Activated naive CD8-positive, alpha-beta T cell treated with anti-CD3 and anti-CD28 coated beads, Interleukin-2, amount 50 U/mL, for 16 hours (primary cell): ENCODE measurements at regions not wholly inside any gene's neighbourhood (a gene's known extent, or its start where the extent isn't known, plus 50 kb on each side); places are given as distances from the start of the nearest gene placed in this dataset.

ENCODE experiments used
- DNase-seq: peaks from one replicate; pipeline ENCODE4 v3.0.0-alpha.2; 2020; ENCODE audit warnings: low read depth, low spot score

DNA sequence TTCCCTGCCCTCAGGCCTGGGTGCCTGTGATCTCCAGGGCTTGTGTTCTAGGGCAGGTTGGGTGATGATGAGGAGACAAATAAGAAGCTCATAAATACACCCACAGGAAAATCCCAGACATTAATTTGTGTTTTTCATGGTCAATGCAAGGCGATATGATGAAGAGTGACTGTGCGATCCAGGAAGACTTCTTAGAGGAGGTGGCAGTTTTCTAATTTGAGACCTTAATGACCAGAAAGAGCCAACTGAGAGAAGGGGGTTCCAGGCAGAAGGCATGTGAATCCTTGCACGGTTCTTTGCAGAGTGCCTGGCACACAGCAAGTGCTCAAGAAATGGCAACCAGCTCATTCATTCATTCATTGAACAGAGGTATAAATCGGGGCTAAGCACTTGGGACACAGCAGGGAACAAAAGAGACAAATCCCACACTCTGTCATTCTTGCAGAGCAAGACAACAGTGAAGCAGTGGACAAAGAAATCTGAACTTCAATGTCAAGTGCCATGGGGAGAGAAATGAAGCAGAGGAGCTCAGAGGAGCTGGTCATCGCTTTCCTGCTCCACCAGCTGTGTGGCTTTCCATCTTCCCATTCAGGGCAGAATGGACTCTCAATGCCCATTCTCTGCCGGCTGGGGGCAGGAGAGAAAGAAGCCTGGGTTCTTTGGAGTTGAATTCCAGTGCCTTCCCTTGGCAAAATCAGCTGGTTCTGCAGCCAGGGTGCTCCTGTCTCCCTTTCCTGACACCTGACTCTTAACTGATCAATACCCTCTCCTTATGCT is 128.3 kb downstream of the AACS start:
- no peak for DNase-seq

DNA sequence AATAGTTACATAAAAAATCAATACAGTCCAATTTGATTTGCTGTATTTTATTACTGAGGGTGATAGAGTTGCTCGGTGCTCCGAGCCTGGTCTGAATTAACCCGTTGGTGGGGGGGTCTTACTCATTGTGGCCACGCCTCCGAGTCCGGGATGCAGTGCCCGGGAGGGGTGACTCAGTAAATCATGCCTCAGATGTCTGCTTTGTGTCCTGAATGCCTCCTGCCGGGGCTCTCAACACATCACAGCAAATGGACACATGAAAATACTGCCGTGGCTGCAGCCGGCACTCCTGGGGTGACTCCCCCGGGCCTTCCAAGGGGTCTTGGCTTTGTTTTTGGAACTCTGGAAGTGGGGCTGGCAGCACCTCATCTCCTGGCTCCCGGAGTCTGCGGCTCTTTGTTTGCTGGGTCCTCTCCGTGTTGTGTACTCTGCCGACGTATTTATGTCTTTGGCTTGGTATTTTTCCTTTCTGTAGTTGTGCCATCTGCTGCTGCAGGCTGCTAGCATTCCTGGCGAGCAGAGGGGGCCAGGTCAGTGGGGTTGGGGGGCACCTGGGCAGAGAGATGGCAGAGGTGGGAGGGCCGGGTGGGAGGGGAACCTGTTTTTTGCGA is 129.0 kb downstream of the AACS start:
- no peak for DNase-seq

DNA sequence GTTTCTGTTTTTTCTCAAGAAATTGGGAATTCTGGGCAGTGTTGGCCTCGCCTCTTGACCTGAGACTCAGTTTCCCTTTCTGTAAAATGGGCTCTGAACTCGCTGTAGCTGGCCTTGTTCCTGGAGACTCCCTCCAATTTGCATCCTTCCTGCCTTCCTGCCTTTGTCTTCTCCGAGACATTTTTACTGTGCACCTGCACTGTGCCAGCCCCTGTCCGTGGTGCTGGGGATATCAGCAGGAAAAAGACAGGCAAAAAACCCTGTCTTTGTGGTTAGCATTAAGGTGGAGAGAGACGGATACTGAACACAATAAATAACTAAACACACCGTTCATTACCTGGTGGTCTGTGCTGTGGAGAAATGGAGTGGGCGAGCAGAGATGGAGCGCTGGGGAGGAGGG is 129.8 kb downstream of the AACS start:
- no peak for DNase-seq

DNA sequence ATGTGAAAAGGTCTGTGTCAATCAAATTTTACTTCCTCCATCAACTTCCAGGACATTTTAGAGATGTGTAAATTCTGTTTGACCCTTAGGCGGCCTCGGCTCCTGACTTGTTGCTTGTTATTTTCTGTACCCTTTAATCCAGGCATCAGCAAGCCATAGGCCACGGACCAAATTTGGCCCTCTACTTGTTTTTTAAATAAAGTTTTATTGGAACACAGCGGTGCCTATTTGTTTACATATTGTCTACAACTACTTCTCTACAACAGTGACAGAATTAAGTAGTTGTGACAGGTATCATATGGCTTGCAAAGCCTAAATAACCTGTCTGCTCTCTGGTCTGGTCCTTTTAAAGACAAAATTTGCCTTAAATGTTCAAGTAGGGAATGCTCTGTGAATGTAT is 132.1 kb downstream of the AACS start:
- DNase-seq = no peak

DNA sequence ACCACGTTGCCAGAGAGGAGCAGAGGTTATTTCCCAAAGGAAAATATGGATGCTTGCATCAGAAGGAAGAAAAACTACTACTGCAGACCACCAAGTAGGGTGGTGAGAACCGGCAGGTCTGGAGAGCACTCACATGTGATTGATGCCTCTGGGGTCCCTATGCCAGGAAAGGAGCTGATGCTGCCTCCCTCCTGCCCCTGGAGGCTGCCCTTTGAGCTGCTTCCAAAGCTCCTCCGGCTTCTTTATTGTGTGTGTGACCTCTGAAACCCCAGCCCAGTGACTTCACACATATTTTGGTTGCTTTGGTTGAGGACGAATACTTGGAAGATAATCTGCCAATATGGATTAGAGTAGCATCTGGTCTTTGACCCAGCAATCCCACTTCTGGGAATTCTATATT is 133.4 kb downstream of the AACS start:
- DNase-seq = no peak

DNA sequence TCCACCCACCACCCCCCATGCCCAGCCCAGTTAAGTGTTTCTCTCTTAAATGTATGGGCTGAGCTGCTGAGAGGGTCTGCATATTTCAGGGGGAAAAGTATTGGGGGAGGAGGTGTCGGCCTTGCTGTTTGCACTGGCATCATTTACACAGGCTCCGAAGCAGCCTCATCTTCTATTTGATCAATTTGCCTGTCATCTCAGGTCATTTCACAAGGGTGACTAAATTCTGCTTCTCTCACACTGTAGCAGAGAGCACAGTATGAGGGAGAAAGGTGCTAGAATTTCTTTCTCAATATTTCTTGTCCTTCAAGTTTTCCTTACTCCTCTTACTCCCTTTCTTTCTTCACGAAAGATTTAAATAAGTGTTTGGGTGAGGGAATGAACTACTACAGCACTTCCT is 135.9 kb downstream of the AACS start:
- no peak for DNase-seq

DNA sequence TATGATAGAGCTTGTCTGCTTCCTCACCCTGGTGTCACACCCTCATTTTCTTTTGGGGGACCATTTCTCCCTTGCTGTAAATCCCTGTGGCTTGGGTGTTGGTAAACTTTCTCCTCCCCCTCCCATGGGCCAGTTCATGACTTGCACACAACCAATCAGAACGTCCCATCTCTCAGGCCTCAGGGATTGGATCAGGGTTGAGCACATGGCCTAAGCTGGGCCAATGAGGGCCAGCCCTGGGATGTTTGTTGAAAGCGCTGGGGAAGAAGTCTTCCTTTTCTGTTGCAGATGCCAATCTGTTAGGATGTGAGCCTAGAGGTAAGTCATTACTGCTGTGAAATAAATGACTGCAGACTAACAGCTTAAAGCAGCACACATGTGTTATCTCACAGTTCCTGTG is 136.7 kb downstream of the AACS start:
- DNase-seq = no peak

DNA sequence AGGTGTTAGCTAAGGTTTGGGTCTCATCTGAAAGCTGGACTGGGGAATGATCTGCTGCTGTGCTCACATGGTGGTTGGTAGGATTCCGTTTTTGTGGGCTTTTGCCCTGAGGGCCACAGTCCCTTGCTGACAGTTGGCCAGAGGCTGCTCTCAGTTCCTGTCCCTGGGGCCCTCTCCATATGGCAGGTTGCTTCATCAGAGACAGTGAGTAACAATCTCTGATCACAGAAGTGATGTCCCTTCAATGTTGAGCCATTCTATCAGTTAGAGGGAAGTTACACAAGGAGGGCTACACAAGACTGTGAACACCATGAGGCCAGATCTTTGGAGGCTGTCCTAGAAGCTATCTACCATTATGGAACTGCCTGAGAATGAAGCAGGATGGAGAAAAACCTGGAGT is 137.2 kb downstream of the AACS start:
- DNase-seq = no peak

DNA sequence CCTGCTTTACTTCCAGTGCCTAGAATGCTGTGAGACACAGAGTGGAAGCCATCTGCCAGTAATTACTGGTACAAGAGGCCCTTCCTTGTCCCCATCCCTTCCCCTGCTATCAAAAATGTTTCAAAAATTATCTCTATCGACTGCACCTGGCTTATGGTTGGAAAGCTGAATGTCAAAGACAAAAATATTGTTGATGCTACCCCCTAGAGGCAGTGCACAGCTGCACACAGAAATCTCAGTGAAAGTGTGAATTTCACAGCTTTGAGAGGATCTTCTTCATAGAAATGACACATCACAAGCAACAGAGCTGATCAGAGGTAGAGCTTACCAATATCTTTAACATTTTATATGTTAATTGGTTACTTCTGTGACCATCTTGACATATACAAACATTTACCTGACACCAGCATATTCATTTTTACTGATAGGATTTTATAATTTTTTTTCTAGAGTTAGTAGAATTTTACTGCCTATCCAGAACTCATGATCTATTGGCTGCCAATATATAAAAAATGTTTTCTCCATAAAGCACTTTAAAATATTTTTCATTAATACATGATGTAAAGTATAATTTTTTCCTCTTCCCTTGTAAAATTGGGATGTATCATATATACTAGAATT is 138.0 kb downstream of the AACS start:
- no peak for DNase-seq

DNA sequence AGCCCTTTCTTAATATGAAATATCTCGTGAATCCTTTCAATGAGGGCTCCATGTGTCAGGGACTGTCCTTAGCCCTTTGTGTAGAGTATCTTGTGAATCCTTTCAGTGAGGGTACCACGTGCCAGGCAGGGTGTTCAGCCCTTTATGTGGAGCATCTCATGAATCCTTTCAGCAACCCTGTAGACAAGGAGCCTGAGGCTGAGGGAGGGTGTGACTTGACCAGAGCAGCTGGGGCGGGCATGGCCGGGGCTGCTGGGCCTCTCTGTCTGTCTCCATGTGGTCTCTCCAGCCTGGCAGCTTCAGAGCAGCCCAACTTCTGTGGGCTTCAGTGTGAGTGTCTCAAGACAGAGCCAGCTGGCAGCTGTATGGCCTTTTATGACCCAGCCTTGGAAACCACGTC is 140.2 kb downstream of the AACS start:
- DNase-seq = no peak

DNA sequence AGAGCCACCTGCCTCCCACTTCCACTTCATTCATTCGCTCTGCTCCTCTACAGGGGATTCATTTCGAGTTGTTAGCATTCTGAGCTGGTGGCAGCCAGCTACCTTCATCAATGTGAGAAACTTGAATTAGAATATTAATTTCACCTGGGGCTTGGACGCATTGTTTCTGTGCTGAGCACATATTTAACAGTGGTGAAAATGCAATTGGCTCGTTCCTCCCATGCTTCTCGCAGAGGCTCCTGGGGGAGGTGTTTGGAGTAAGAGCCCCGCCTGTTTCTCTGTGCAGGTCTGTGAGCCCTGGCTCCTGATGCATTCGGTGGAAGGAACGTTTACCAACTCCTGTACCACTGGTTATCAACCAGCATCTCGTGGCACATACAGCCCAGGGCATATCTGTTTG is 141.5 kb downstream of the AACS start:
- DNase-seq = no peak

DNA sequence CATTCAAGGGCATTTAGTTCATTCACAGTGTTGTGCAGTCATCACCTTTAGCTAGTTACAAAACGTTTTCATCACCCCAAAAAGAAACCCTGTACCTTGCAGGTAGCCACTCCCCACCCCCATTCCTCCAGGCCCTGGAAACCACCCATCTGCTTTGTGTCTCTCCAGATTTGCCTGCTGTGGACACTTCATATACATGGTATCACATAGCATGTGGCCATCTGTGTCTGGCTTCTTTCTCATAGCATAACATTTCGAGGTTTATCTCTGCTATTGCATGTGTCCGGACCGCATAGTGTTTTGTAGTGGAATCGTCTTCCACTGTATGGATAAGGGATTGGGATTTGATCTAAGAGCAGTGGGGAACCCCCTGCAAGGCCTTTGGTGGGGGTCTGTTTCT is 143.1 kb downstream of the AACS start:
- DNase-seq = no peak

DNA sequence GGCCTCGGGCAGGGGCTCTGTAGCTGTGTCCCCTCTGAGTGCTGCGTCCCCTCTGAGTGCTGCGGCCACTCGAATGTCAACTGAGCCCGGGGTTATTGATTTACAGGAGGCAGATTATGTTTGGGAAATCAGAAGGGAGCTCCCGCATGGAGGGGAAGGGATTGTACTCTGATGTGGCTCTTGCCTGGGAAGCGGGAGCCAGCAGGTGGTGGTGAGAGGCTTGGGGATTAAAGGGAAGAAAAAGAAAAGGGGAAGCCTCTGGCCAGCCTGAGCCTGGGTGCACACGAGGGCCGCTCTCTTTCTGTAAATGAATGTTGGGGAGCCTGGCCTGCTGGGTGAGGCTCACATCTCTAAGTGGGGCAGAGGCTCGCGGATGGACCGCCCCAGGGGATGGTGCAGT is 143.7 kb downstream of the AACS start:
- no peak for DNase-seq

DNA sequence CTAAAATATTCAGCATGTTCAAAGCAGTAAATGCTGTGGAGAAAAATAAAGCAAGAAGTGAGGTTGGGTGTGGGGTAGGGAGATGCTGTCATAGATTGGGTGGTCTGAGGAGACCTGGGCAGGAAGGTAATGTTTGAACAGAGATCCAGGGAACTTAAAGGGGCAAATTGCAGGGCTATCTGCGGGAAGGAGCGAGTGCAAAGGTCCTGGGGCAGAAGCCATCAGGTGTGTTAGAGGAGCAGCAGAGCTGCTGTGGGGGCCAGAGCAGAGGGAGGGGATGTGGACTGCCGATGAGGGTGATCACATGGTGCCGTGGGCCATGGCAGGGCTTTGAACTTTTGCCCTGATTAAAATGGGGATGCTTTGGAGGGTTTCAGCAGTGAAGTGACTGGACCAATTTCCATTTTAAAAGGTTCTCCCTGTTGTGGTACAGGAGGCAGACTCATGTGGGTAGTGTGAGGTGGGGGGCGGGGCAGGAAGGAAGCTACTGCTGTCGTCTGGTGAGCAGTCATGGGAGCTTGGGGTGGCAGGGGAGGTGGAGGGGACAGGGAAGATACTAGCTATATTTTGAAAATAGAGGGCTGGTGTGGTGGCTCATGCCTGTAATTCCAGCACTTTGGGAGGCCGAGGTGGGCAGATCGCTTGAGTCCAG is 145.0 kb downstream of the AACS start:
- no peak for DNase-seq

DNA sequence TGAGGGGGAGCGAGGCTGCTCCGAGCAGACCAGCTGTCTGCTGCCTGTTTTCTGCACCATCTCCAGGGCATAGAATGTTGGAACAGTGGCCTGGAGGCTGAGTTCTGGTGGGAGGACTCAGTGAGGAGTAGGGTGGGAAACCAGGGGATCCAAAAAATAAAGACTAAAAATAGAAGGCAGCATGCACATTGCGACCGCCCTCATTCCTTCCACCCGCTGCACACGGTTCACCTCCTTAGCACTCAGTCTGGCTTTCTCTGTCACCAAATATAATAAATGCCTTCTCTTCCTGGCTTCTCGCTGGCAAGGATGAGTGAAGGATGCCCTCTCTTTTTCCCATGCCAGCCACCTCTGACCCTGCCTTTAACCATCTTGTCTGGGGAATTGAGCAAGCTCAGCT is 146.2 kb downstream of the AACS start:
- no peak for DNase-seq

DNA sequence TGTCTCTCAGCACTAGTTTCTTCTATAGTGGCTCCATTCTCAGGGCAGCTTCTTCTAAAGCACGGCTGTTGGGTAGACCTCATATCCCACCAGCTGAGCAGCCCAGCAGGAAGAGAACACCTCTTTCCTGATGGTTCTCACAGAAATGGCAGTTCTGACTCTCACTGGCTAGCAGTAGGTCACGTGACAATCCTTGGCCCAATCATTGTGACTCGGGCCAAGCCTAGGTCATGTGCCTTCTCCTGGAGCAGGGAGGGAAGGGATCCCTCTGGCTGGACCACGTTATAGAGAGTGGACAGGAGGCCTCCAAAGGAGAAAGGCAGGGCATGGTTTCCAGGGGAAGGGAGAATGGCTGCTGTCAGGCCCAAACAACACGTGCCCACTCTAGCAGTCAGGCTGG is 149.1 kb downstream of the AACS start:
- no peak for DNase-seq

DNA sequence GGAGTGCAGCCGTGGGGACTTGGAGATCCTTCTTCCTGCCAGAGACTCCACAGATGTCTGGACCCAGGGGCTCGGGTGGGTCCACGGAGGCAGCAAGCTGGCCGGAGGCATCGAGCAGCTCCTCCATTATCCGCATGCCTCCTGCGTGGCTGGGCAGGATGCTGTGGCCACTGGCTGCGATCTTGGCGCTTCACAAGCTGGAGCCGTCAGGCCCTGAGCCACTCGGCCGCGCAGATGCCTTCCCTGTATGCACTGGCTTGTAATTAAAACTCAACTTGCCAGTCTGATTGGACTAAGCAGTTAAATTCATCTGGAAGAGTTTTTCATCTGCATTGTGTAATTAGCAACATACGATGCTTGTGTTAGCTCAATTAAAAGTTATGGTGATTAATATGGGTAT is 151.5 kb downstream of the AACS start:
- no peak for DNase-seq

DNA sequence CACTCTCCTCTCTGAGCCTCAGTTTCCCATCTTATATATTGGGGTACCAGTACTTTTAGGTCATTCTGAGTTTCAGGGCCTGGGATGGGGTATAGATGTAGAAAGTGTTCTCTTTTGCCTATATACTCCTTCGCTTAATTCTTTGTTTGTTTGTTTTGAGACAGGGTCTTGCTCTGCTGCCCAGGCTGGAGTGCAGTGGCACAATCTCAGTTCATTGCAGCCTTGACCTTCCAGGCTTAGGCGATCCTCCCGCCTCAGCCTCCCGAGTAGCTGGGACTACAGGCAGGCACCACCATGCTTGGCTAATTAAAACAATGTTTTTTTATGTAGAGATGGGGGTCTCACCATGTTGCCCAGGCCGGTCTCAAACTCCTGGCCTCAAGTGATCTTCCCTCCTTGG is 152.1 kb downstream of the AACS start:
- DNase-seq = no peak

DNA sequence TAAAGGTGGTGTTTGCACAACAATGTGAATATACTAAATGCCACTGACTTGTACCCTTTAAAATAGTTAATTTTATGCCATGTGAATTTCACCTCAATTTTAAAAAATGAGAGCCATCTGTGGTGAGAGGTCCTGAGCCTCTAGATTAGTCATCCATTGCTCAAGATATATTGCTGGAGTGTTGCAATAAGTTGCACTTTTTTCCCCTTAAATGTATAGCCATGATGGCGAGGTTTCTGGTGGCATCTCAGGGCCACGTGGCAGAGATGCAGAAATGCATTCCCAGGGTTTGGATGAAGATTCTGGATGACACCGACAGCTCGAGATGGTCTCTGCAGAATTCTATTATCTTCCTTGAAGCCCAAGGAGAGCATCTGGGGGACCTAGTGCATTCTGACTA is 153.7 kb downstream of the AACS start:
- no peak for DNase-seq

DNA sequence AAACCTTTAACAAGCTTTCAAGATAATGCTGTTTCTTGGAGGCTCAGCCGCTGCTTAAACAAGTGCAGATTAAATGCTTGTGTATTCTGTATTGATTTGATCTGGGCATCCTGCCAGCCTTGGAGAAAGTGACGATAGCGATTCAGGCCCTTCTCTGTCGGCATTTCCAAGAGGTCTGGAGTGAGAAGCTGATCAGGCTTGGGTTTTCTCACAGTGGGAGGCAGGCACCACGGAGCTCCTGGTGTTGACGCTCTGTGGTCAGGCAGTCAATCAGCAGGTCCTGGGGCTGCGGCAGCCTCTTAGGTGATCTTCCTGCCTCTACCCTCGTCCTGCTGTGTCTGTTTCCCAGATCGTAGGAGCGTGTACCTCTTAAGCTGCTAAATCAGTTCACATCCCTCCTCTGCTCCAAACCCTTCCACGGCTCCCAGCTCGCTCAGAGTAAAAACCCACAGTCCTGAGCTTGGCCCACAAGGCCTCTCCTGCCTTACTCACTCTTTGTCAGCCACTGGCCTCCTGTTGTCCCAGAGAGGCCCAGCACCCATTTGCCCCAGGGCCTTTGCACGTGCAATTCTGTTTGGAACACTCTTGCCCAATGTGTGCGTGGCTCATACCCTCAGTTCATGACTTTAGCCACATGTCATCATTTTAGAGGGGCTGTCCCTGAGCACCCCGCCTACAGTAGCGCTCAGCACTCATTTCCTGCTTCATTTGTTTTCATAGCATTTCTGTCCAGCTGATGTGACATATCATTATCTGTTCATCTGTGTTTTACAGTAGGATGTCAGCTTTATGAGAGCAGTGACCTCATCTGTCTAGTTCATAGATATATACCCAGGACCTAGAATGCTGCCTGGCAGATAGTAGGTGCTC is 155.4 kb downstream of the AACS start:
- DNase-seq = no peak

DNA sequence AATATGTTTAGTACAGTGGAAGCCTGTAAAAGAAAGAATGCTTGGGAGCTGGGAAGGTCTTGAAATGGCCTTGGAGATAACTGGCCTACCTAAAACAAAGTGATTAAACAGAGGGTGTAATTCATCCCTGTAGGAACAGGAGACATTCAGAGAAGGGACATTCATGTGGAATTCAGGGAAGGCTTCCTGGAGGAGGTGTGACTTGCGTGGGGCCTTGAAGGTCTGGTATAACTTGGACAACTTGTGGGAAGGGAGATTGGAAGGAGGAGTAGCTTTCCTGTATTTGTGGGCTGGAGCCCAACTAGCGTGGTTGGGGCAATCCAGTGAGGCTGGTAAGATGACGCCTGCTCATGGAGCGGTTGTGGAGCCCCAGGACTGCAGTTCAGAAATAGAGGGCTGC is 156.4 kb downstream of the AACS start:
- DNase-seq = no peak

DNA sequence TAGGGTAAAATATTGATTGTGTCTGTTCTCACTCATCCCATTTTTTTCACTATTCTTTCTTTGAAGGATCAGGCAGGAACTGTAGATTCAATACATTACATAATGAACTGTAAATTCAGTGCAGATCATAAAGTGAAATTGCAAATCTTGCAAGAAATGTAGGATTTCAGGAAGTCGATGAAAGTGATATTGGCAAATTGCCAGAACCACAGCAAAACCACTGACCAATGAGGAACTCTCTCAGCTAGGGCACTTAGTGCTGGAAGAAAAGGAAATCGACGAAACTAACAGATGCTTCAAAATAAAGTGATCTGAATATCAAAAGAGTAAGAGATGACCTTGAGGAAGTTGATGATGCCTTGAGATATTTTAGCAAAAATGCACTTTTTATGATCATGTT is 157.6 kb downstream of the AACS start:
- no peak for DNase-seq
